ENCODE measurements at regions not wholly inside any gene's neighbourhood (a gene's known extent, or its start where the extent isn't known, plus 50 kb on each side); places are given as distances from the start of the nearest gene placed in this dataset.

- H3K4me3 ChIP-seq (ENCODE audit: low read depth, low read length), result no peak overlapping the region
- DNase-seq (ENCODE audit: low read depth), result no peak
- no peak for TF ChIP-seq CTCF (IDR thresholded peaks at IDR 0.05; ENCODE audit: insufficient read depth, low read length)
These were observed 760.7 kb upstream of the SLITRK6 start for GRCh38 chr13:86559901-86560300.

DNA sequence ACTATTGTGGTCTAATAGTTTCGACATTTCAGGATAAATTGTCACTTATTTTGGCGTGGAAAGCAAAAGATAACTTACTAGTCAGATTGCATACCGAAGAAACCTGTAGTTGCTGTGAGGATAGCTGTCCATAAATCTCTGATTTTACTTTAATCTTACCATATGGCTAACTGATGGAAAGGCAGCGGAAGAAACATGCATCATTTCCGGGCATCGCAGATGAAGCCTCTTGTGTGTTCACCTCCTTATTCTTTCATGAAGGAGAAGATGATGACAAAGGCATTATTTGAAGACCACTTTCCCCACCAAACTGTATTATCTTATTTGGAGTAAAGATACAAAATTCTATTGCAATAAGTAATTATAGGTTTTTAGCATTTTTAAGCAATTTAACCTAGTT lies 763.6 kb upstream of the SLITRK6 start:
- H3K4me3 ChIP-seq (ENCODE audit: low read depth, low read length), result no peak overlapping the region
- no peak for DNase-seq (ENCODE audit: low read depth)
- no peak for TF ChIP-seq CTCF (IDR thresholded peaks at IDR 0.05; ENCODE audit: insufficient read depth, low read length)

DNA sequence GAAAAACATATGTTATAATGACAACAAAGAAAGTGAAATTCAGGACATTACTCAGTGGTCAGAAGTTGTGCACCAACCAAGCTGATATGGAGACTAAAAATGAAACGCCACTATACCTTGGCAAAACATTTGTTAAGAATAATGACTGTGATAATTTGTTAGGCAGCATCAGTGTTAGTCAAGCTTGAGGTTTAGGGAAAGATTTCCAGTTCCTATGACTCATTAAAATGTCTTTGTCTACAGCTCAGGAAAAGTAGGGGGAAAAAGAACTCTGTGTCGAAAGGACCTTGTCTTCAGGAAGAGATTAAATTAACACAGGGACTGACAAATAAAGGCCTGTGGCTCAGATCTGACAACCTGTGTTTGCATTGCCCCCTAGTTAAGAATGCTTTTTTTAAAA lies 764.1 kb upstream of the SLITRK6 start:
- peak; percentile 76 for DNase-seq (ENCODE audit: low read depth)
- no peak overlapping the region for H3K4me3 ChIP-seq (ENCODE audit: low read depth, low read length)
- no peak for TF ChIP-seq CTCF (IDR thresholded peaks at IDR 0.05; ENCODE audit: insufficient read depth, low read length)

DNA sequence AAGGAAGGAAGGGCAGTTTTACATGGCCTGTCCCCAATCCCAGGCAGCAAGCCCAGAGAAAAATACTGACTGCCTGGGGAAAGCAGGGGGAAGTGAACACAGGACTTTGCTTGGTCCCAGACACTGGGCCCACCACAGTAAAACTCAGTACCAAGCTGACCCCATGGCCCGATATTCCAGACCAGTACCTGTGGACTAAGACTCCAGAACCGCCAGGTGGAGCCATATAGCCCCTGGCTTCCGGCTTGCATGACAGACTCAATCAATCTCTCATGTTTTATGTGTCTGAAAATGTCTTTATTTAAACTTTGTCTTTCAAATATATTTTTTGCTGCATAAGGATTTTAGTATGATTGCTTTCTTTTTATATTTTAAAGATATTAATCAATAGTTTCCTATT lies 767.9 kb upstream of the SLITRK6 start:
- TF ChIP-seq CTCF (IDR thresholded peaks at IDR 0.05; ENCODE audit: insufficient read depth, low read length), result no peak
- DNase-seq (ENCODE audit: low read depth), result no peak

GRCh38 chr13:86569119-86569518 lies 769.9 kb upstream of the SLITRK6 start:
- no peak overlapping the region for H3K4me3 ChIP-seq (ENCODE audit: low read depth, low read length)
- no peak for DNase-seq (ENCODE audit: low read depth)
- no peak for TF ChIP-seq CTCF (IDR thresholded peaks at IDR 0.05; ENCODE audit: insufficient read depth, low read length)

More for the DNA sequence above, 767.9 kb upstream of the SLITRK6 start:
- no peak overlapping the region for H3K4me3 ChIP-seq (ENCODE audit: low read depth, low read length)

DNA sequence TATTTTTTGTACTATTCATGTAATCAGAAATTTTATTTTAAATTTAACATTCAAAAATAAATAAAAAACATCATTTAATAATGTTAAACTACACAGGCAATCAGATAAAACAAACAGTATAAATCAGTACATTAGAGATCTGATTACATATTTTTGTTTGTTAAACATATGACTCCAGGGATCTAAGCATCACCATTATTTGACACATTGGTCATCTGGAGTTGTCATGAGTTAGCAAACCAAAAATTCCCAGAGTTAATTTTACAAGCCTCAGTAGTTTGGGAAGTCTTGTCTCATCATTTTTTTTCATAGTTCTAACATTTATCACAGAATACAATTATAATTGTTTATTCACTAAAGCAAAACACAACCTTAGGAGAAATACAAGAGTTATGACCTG lies 770.8 kb upstream of the SLITRK6 start:
- no peak for DNase-seq (ENCODE audit: low read depth)
- TF ChIP-seq CTCF (IDR thresholded peaks at IDR 0.05; ENCODE audit: insufficient read depth, low read length), result no peak
- H3K4me3 ChIP-seq (ENCODE audit: low read depth, low read length), result no peak overlapping the region

DNA sequence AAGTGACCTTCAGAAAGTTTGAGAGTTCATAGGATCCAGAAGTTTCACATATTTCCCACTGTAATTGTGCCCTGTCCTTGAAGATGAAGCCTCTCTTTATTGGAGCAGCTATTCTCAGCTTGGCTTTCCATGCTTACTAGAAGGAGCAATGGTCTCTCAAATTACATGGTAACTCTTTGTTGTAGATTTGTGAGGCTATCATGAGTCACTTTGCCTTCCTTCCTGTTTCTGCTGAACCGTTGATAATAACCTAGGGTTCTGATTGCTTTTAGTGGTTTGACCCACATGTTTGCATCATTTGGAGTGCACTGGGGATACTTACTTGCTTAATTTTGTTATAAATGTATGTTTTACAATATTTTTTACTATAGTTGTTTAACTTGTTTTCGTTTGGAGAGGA lies 772.9 kb upstream of the SLITRK6 start:
- H3K4me3 ChIP-seq (ENCODE audit: low read depth, low read length), result no peak overlapping the region
- DNase-seq (ENCODE audit: low read depth), result peak; percentile 35
- TF ChIP-seq CTCF (IDR thresholded peaks at IDR 0.05; ENCODE audit: insufficient read depth, low read length), result no peak
